ENCODE measurements at regions not wholly inside any gene's neighbourhood (a gene's known extent, or its start where the extent isn't known, plus 50 kb on each side); places are given as distances from the start of the nearest gene placed in this dataset.

DNA sequence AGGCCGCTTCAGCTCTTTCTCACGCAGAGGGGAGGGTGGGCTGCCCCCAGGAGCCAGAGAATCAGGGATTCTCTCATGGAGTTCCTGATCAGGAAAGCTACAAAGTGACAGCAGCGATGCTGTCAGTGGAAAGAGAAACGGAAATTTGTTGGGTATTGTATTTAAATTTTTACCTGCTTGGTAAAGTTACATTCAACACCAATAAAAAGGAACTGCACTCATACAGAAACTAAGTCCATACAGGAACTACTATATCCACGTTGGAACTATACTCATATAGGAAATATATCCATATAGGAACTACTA, 325.5 kb upstream of the IRX4 start:
- RAD21 ChIA-PET (ENCODE audit: low non-redundant PET in 1 of 2, low total read pairs in 2 of 2, uncharacterized antibody in 2 of 2, unreplicated experiment in 2 of 2), result no interaction called here
- POLR2A ChIA-PET, result no interaction called here
- no peaks in the 10 kb centered on the region for H3K4me1 ChIP-seq (ENCODE audit: control insufficient read depth in 1 of 2, insufficient read depth in 2 of 2, low read length in 2 of 2)
- H3K4me2 ChIP-seq (ENCODE audit: low read length), result no peak overlapping the region
- intact Hi-C loops (cut with micrococcal nuclease), result no loop called here
- no peaks in the 10 kb centered on the region for H3K9me2 ChIP-seq (ENCODE audit: insufficient read depth)
- no peak for ATAC-seq
- no peaks in the 10 kb centered on the region for H4K20me1 ChIP-seq (ENCODE audit: insufficient read depth)
- no peaks in the 10 kb centered on the region for H3K79me2 ChIP-seq (ENCODE audit: insufficient read depth, low read length)
- TF ChIP-seq, protein P1, sequence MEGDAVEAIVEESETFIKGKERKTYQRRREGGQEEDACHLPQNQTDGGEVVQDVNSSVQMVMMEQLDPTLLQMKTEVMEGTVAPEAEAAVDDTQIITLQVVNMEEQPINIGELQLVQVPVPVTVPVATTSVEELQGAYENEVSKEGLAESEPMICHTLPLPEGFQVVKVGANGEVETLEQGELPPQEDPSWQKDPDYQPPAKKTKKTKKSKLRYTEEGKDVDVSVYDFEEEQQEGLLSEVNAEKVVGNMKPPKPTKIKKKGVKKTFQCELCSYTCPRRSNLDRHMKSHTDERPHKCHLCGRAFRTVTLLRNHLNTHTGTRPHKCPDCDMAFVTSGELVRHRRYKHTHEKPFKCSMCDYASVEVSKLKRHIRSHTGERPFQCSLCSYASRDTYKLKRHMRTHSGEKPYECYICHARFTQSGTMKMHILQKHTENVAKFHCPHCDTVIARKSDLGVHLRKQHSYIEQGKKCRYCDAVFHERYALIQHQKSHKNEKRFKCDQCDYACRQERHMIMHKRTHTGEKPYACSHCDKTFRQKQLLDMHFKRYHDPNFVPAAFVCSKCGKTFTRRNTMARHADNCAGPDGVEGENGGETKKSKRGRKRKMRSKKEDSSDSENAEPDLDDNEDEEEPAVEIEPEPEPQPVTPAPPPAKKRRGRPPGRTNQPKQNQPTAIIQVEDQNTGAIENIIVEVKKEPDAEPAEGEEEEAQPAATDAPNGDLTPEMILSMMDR (IDR thresholded peaks at IDR 0.05 in 2 of 3, conservative IDR thresholded peaks at IDR 0.05 in 1 of 3; ENCODE audit: borderline replicate concordance in 1 of 3, insufficient read depth in 1 of 3, low read depth in 2 of 3, low read length in 2 of 3), result no peak
- TF ChIP-seq JUND (IDR thresholded peaks at IDR 0.05) (no peak), POLR2A (IDR thresholded peaks at IDR 0.05; ENCODE audit: borderline replicate concordance, extremely low read depth, insufficient read depth, insufficient read length) (no peak), SRF (IDR thresholded peaks at IDR 0.05; ENCODE audit: low read depth) (no peak), ZNF274 (IDR thresholded peaks at IDR 0.05; ENCODE audit: low read depth, low read length) (no peak), POLR2AphosphoS5 (IDR thresholded peaks at IDR 0.05; ENCODE audit: low read depth, low read length) (no peak), FOSL1 (IDR thresholded peaks at IDR 0.05; ENCODE audit: low read depth) (no peak), ZFX (IDR thresholded peaks at IDR 0.05) (no peak), CEBPB (IDR thresholded peaks at IDR 0.05; ENCODE audit: low read depth) (no peak), RAD21 (IDR thresholded peaks at IDR 0.05; ENCODE audit: low read depth) (no peak), ELF1 (IDR thresholded peaks at IDR 0.05; ENCODE audit: borderline replicate concordance, low read depth) (no peak), EZH2phosphoT487 (IDR thresholded peaks at IDR 0.05; ENCODE audit: borderline replicate concordance) (no peak), CBX3 (IDR thresholded peaks at IDR 0.05; ENCODE audit: low read depth) (no peak), SP1 (IDR thresholded peaks at IDR 0.05; ENCODE audit: low read depth) (no peak), TCF7L2 (IDR thresholded peaks at IDR 0.05; ENCODE audit: borderline replicate concordance, extremely low read depth, insufficient read depth, insufficient read length) (no peak), EZH2 (IDR thresholded peaks at IDR 0.05) (no peak)
- TF ChIP-seq, protein P2, sequence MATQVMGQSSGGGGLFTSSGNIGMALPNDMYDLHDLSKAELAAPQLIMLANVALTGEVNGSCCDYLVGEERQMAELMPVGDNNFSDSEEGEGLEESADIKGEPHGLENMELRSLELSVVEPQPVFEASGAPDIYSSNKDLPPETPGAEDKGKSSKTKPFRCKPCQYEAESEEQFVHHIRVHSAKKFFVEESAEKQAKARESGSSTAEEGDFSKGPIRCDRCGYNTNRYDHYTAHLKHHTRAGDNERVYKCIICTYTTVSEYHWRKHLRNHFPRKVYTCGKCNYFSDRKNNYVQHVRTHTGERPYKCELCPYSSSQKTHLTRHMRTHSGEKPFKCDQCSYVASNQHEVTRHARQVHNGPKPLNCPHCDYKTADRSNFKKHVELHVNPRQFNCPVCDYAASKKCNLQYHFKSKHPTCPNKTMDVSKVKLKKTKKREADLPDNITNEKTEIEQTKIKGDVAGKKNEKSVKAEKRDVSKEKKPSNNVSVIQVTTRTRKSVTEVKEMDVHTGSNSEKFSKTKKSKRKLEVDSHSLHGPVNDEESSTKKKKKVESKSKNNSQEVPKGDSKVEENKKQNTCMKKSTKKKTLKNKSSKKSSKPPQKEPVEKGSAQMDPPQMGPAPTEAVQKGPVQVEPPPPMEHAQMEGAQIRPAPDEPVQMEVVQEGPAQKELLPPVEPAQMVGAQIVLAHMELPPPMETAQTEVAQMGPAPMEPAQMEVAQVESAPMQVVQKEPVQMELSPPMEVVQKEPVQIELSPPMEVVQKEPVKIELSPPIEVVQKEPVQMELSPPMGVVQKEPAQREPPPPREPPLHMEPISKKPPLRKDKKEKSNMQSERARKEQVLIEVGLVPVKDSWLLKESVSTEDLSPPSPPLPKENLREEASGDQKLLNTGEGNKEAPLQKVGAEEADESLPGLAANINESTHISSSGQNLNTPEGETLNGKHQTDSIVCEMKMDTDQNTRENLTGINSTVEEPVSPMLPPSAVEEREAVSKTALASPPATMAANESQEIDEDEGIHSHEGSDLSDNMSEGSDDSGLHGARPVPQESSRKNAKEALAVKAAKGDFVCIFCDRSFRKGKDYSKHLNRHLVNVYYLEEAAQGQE (IDR thresholded peaks at IDR 0.05; ENCODE audit: low read depth), result no peak
- no peak overlapping the region for H3K4me3 ChIP-seq (replicated peaks in 1 of 2; ENCODE audit: low read depth in 1 of 2, low read length in 2 of 2)
- no TSS peak for BruUV-seq (replicated peaks)
- DNase-seq (ENCODE audit: low read depth, low spot score), result no peak
- no peak overlapping the region for H3K27ac ChIP-seq (ENCODE audit: low read depth, low read length)
- H3K9me3 ChIP-seq (ENCODE audit: control insufficient read depth in 1 of 2, insufficient read depth in 1 of 2, low read depth in 1 of 2, low read length in 2 of 2), result no peaks in the 10 kb centered on the region
- no peak overlapping the region for H2AFZ ChIP-seq (ENCODE audit: low read depth, low read length, poor library complexity, severe bottlenecking)
- no peaks in the 10 kb centered on the region; the same call in 1 of the 2 replicates for H3K27me3 ChIP-seq (ENCODE audit: insufficient read depth, low read length)
- H3K9ac ChIP-seq (ENCODE audit: low read length), result no peak overlapping the region
- CTCF ChIA-PET, result no interaction called here
- H3K36me3 ChIP-seq (ENCODE audit: control insufficient read depth in 1 of 2, insufficient read depth in 2 of 2, low read length in 2 of 2), result no peaks in the 10 kb centered on the region

Measured in HCT116 (cell line).